ENCODE measurements at regions not wholly inside any gene's neighbourhood (a gene's known extent, or its start where the extent isn't known, plus 50 kb on each side); places are given as distances from the start of the nearest gene placed in this dataset.

- H3K4me3 ChIP-seq (replicated peaks in 1 of 3; ENCODE audit: low read depth in 2 of 3, low read length in 3 of 3), result no peak overlapping the region
- peaks cover 8 to 19% of the 10 kb centered on the region in 2 donors for H3K4me1 ChIP-seq (ENCODE audit: control insufficient read depth in 1 of 2, insufficient read depth in 2 of 2, low read length in 2 of 2)
- H3K9ac ChIP-seq (ENCODE audit: insufficient read depth, low read length, poor library complexity, severe bottlenecking), result no peak overlapping the region
- H3K36me3 ChIP-seq (replicated peaks in 1 of 2; ENCODE audit: control insufficient read depth in 1 of 2, insufficient read depth in 2 of 2, low read length in 2 of 2), result no peaks in the 10 kb centered on the region
- no peaks in the 10 kb centered on the region for H3K27me3 ChIP-seq (ENCODE audit: control insufficient read depth in 2 of 2, insufficient read depth in 2 of 2, low read length in 2 of 2)
- peaks cover 0 to 3% (median 0%) of the 10 kb centered on the region in 7 donors for H3K9me3 Mint-ChIP-seq
- no peak for DNase-seq
- H3K9me3 ChIP-seq (replicated peaks in 1 of 2; ENCODE audit: control insufficient read depth in 1 of 2, insufficient read depth in 1 of 2, low read length in 2 of 2), result no peaks in the 10 kb centered on the region
- H3K4me2 ChIP-seq (replicated peaks; ENCODE audit: extremely low read depth, low read length, poor library complexity, severe bottlenecking), result no peak overlapping the region
- no peaks in the 10 kb centered on the region for H3K27me3 Mint-ChIP-seq (ENCODE audit: low read depth in 3 of 3)
- peaks cover 25% of the 10 kb centered on the region for H3K4me1 Mint-ChIP-seq
- H3K79me2 ChIP-seq (ENCODE audit: insufficient read depth, low read length), result no peaks in the 10 kb centered on the region
- TF ChIP-seq CTCF (IDR thresholded peaks at IDR 0.05), result no peak
- H3K27ac Mint-ChIP-seq, result no peak overlapping the region
- H3K4me3 Mint-ChIP-seq, result no peak overlapping the region
- no peak overlapping the region for H3K27ac ChIP-seq (ENCODE audit: low read depth in 1 of 2, low read length in 2 of 2)
- H4K20me1 ChIP-seq (ENCODE audit: insufficient read depth, low read length), result no peaks in the 10 kb centered on the region
- intact Hi-C loops (cut with micrococcal nuclease), result no loop called here
- H2AFZ ChIP-seq (ENCODE audit: insufficient read depth, low read depth, low read length, poor library complexity, severe bottlenecking), result no peak overlapping the region
- no CpG with 5 or more reads among the region's 4 CpGs for WGBS (ENCODE audit: insufficient coverage)
- H3K36me3 Mint-ChIP-seq, result no peaks in the 10 kb centered on the region
These were observed 346.4 kb upstream of the RIOK2 start for GRCh38 chr5:97529354-97529985.

GRCh38 chr5:97531549-97531948 lies 348.5 kb upstream of the RIOK2 start:
- Mint-ChIP-seq H3K4me1 (peaks cover 17% of the 10 kb centered on the region), H3K4me3 (no peak overlapping the region), H3K27ac (peak overlapping the region in 3 of 7 donors; percentile 6 to 46 (median 25)), H3K36me3 (no peaks in the 10 kb centered on the region), H3K9me3 (peaks cover 0 to 3% (median 0%) of the 10 kb centered on the region in 7 donors), H3K27me3 (ENCODE audit: low read depth in 3 of 3) (no peaks in the 10 kb centered on the region)
- Histone ChIP-seq H3K27me3 (ENCODE audit: control insufficient read depth in 2 of 2, insufficient read depth in 2 of 2, low read length in 2 of 2) (no peaks in the 10 kb centered on the region), H3K4me2 (replicated peaks; ENCODE audit: extremely low read depth, low read length, poor library complexity, severe bottlenecking) (no peak overlapping the region), H3K4me3 (replicated peaks in 1 of 3; ENCODE audit: low read depth in 2 of 3, low read length in 3 of 3) (no peak overlapping the region), H2AFZ (ENCODE audit: insufficient read depth, low read depth, low read length, poor library complexity, severe bottlenecking) (no peak overlapping the region), H3K9ac (ENCODE audit: insufficient read depth, low read length, poor library complexity, severe bottlenecking) (no peak overlapping the region), H3K36me3 (replicated peaks in 1 of 2; ENCODE audit: control insufficient read depth in 1 of 2, insufficient read depth in 2 of 2, low read length in 2 of 2) (no peaks in the 10 kb centered on the region), H3K9me3 (replicated peaks in 1 of 2; ENCODE audit: control insufficient read depth in 1 of 2, insufficient read depth in 1 of 2, low read length in 2 of 2) (no peaks in the 10 kb centered on the region), H4K20me1 (ENCODE audit: insufficient read depth, low read length) (no peaks in the 10 kb centered on the region), H3K27ac (ENCODE audit: low read depth in 1 of 2, low read length in 2 of 2) (no peak overlapping the region), H3K79me2 (ENCODE audit: insufficient read depth, low read length) (no peaks in the 10 kb centered on the region), H3K4me1 (ENCODE audit: control insufficient read depth in 1 of 2, insufficient read depth in 2 of 2, low read length in 2 of 2) (peaks cover 8 to 12% of the 10 kb centered on the region in 2 donors)
- intact Hi-C loops (cut with micrococcal nuclease), result no loop called here
- WGBS (ENCODE audit: insufficient coverage), result 100% methylated on average over 1 of the region's 2 CpGs
- no peak for DNase-seq
- no peak for TF ChIP-seq CTCF (IDR thresholded peaks at IDR 0.05)
